ENCODE measurements at regions not wholly inside any gene's neighbourhood (a gene's known extent, or its start where the extent isn't known, plus 50 kb on each side); places are given as distances from the start of the nearest gene placed in this dataset.

DNA sequence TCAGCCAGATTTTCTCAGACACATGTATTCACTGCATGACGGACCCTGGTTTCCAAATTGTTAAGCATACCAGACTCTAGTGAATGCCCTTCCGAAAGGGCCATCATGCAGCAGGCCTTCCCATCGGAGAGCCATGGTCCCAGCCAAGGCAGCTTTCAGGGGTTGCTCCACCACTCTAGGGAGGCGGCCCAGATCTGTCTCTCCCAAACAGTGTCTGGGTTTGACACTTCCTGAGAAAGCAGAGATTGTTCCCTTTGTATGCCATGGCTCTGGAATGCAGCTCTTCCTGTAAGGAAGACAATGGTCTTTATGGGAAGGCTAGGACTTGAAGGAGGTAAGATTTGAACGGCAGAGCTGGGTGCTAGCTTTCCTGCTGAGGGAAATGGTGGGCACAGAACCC lies 178.8 kb upstream of the BMPER start:
- TF ChIP-seq, protein P1, sequence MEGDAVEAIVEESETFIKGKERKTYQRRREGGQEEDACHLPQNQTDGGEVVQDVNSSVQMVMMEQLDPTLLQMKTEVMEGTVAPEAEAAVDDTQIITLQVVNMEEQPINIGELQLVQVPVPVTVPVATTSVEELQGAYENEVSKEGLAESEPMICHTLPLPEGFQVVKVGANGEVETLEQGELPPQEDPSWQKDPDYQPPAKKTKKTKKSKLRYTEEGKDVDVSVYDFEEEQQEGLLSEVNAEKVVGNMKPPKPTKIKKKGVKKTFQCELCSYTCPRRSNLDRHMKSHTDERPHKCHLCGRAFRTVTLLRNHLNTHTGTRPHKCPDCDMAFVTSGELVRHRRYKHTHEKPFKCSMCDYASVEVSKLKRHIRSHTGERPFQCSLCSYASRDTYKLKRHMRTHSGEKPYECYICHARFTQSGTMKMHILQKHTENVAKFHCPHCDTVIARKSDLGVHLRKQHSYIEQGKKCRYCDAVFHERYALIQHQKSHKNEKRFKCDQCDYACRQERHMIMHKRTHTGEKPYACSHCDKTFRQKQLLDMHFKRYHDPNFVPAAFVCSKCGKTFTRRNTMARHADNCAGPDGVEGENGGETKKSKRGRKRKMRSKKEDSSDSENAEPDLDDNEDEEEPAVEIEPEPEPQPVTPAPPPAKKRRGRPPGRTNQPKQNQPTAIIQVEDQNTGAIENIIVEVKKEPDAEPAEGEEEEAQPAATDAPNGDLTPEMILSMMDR (IDR thresholded peaks at IDR 0.05): no peak
- no peak for TF ChIP-seq EP300 (IDR thresholded peaks at IDR 0.05)
- no peak for TF ChIP-seq POLR2A (IDR thresholded peaks at IDR 0.05)
- TF ChIP-seq POLR2AphosphoS5 (IDR thresholded peaks at IDR 0.05): no peak
- peaks cover 0 to 25% (median 13%) of the 10 kb centered on the region in 4 donors for H3K4me1 ChIP-seq
- intact Hi-C loops (cut with DNase I; ENCODE audit: low total_unique reads): no loop called here
- H3K36me3 ChIP-seq: no peaks in the 10 kb centered on the region
- no peaks in the 10 kb centered on the region for H3K9me3 ChIP-seq
- no peak overlapping the region for H3K4me3 ChIP-seq
- WGBS, 5 donors: 78 to 88% (median 84%) methylated on average over 5 of the region's 5 CpGs
- DNase-seq: no peak
- H3K27ac ChIP-seq: no peak overlapping the region
- no peaks in the 10 kb centered on the region for H3K27me3 ChIP-seq

DNA sequence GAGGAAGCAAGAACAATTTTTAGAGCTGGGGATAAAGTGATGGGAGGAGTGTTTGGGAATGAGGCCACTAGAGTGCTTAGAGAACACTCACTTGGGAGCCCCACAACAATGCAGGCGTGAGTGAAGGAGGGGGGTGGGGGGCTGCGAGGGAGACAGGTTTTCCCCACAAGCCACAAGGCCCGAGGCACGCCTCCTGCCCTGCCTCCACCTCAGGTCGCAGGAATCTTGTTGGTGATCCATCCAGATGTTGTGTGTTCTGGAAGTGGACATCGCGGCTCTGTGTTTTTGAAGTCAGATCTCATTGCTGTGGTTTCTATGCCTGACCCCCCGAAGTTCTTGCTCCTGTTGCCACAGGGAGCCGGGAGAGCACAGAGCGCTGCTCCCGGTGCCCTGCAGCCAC lies 178.0 kb upstream of the BMPER start:
- H3K4me1 ChIP-seq: peaks cover 0 to 28% (median 16%) of the 10 kb centered on the region in 4 donors
- H3K27me3 ChIP-seq: no peaks in the 10 kb centered on the region
- WGBS, 5 donors: 74 to 90% (median 87%) methylated on average over 4 to 11 of the region's 11 CpGs
- H3K36me3 ChIP-seq: no peaks in the 10 kb centered on the region
- TF ChIP-seq, protein P1 (IDR thresholded peaks at IDR 0.05): no peak
- TF ChIP-seq POLR2A (IDR thresholded peaks at IDR 0.05): no peak
- no peak for TF ChIP-seq POLR2AphosphoS5 (IDR thresholded peaks at IDR 0.05)
- TF ChIP-seq EP300 (IDR thresholded peaks at IDR 0.05): no peak
- no peak for DNase-seq
- no peaks in the 10 kb centered on the region for H3K9me3 ChIP-seq
- no peak overlapping the region for H3K27ac ChIP-seq
- no peak overlapping the region for H3K4me3 ChIP-seq
- intact Hi-C loops (cut with DNase I; ENCODE audit: low total_unique reads): no loop called here

DNA sequence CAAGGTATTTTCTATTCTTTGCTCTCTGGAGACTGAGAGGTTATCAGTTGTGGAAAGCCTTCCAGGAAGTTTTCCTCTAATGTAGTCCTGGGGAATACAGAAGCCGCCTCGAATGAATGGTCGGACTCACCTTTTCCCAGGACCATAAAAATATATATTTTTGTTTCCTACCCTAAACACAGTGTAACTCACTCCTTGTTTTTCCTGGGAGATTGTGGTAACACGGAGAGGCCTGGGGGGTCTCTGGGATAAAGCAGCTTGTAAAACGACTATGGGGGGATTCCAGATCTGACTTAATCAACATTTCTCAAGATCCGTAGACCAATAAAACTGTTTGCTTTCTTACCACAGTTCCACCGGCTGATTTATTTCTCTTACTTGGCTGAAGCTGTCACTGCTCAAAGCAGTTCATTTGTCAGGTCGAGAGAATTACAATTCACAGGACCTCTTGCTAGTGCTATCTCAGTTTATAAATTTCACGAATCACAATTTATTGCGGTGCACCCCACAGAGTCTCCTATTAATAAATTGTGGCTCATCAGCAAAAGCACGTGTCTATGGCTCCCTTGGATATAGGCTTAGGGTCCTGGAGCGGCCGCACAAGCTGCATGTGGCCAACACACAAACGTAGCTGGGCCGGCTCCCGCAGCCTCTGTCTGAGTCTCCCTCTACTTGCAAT lies 176.3 kb upstream of the BMPER start:
- no peak for DNase-seq
- H3K27me3 ChIP-seq: no peaks in the 10 kb centered on the region
- TF ChIP-seq, protein P1 (IDR thresholded peaks at IDR 0.05): no peak
- TF ChIP-seq POLR2A (IDR thresholded peaks at IDR 0.05): no peak
- no peak for TF ChIP-seq EP300 (IDR thresholded peaks at IDR 0.05)
- TF ChIP-seq POLR2AphosphoS5 (IDR thresholded peaks at IDR 0.05): no peak
- peaks cover 0 to 31% (median 18%) of the 10 kb centered on the region in 4 donors for H3K4me1 ChIP-seq
- H3K36me3 ChIP-seq: no peaks in the 10 kb centered on the region
- H3K4me3 ChIP-seq: no peak overlapping the region
- peak overlapping the region in 1 of 5 donors; percentile 44 for H3K27ac ChIP-seq
- 47 to 64% (median 50%) methylated on average over 16 of the region's 16 CpGs for WGBS, 5 donors
- no peaks in the 10 kb centered on the region for H3K9me3 ChIP-seq
- intact Hi-C loops (cut with DNase I; ENCODE audit: low total_unique reads): no loop called here

DNA sequence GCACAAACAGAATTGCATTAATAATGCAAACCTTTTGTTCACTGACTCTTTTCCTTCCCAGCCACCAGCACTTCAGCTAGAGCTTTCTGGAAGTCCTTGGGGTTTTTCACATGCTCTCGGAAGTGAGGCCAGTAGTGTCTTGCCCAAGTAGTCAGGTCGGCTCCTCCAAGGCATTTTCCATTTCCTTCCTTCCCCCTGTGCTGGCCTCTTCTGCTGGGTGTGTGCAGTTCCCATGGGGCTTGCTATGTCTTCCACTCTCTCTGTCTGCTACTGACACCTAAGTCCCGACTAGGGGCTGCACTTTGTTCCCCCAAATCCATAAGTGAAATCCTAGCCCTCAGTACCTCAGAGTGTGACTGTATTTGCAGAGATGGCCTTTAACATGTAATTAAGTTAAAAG lies 175.6 kb upstream of the BMPER start:
- Histone ChIP-seq H3K27me3 (no peaks in the 10 kb centered on the region), H3K4me1 (peaks cover 0 to 30% (median 18%) of the 10 kb centered on the region in 4 donors), H3K4me3 (no peak overlapping the region), H3K36me3 (no peaks in the 10 kb centered on the region), H3K9me3 (no peaks in the 10 kb centered on the region), H3K27ac (no peak overlapping the region)
- intact Hi-C loops (cut with DNase I; ENCODE audit: low total_unique reads): no loop called here
- WGBS, 5 donors: 51 to 67% (median 62%) methylated on average over 3 of the region's 3 CpGs
- no peak for DNase-seq
- TF ChIP-seq POLR2AphosphoS5 (IDR thresholded peaks at IDR 0.05): no peak

DNA sequence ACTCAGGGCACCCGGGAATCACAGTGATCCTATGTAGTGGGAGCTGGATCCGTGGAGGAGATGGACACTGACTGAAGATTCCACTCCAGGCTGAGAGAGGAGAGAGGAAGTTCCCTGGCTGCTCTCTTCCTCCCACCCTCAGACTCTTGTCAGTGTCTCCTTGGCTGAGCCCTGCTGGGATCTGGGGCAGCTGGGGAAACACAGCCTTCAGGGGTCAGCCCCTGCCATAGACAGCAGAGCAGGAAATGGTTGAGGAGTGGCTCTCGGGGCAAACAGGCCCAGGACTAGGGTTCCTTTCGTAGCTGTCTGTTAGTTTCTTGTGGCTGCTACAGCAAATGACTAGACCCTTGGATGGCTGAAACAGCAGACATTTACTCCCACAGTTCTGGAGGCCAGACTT lies 174.4 kb upstream of the BMPER start:
- Histone ChIP-seq H3K4me1 (peaks cover 0 to 30% (median 12%) of the 10 kb centered on the region in 4 donors), H3K27me3 (no peaks in the 10 kb centered on the region), H3K9me3 (no peaks in the 10 kb centered on the region), H3K4me3 (no peak overlapping the region), H3K27ac (no peak overlapping the region), H3K36me3 (no peaks in the 10 kb centered on the region)
- WGBS, 5 donors: 79 to 91% (median 85%) methylated on average over 4 of the region's 4 CpGs
- intact Hi-C loops (cut with DNase I; ENCODE audit: low total_unique reads): no loop called here
- TF ChIP-seq POLR2A (IDR thresholded peaks at IDR 0.05) (no peak), POLR2AphosphoS5 (IDR thresholded peaks at IDR 0.05) (no peak), EP300 (IDR thresholded peaks at IDR 0.05) (no peak)
- TF ChIP-seq, protein P1 (IDR thresholded peaks at IDR 0.05): no peak
- no peak for DNase-seq

Data from stomach (tissue), 8 donors.